Mesendoderm (in vitro differentiated cells): ENCODE measurements at regions not wholly inside any gene's neighbourhood (a gene's known extent, or its start where the extent isn't known, plus 50 kb on each side); places are given as distances from the start of the nearest gene placed in this dataset.

ENCODE experiments used
- DNase-seq: peaks from one replicate; pipeline ENCODE4 v3.0.0; 2013
- H2AK5ac ChIP-seq: 2 replicates; pipeline ENCODE4 v1.6.1; 2013; ENCODE audit warnings: low read length, inconsistent platforms
- H2BK120ac ChIP-seq: 2 replicates; pipeline ENCODE4 v1.6.1; 2013; ENCODE audit warnings: low read depth, mild to moderate bottlenecking, low read length, moderate library complexity, mixed read lengths
- H2BK15ac ChIP-seq: replicated peaks from 2 replicates; pipeline ENCODE4 v1.6.1; 2013; ENCODE audit warnings: low read depth, mild to moderate bottlenecking, moderate library complexity
- H2BK5ac ChIP-seq: 2 replicates; pipeline ENCODE4 v1.6.1; 2013; ENCODE audit warnings: low read length, inconsistent platforms
- H3K18ac ChIP-seq: 2 replicates; pipeline ENCODE4 v1.6.1; 2013; ENCODE audit warnings: mild to moderate bottlenecking, low read length, mixed read lengths
- H3K23ac ChIP-seq: one replicate; pipeline ENCODE4 v1.6.1; 2013; ENCODE audit warnings: low read length
- H3K27ac ChIP-seq: 2 replicates; pipeline ENCODE4 v1.5.1; 2013; ENCODE audit warnings: low read depth, mild to moderate bottlenecking, inconsistent platforms, low read length, moderate library complexity
- H3K27me3 ChIP-seq: 2 replicates; pipeline ENCODE4 v1.6.1; 2013; ENCODE audit warnings: low read length, control low read depth, mild to moderate bottlenecking, inconsistent platforms; ENCODE audit not compliant: insufficient read depth, poor library complexity
- H3K36me3 ChIP-seq: 2 replicates; pipeline ENCODE4 v1.6.1; 2013; ENCODE audit warnings: low read length, inconsistent platforms; ENCODE audit not compliant: control insufficient read depth, insufficient read depth
- H3K4ac ChIP-seq: one replicate; pipeline ENCODE4 v1.6.1; 2013; ENCODE audit warnings: low read depth, mild to moderate bottlenecking, low read length, moderate library complexity
- H3K4me1 ChIP-seq: 2 replicates; pipeline ENCODE4 v1.6.1; 2013; ENCODE audit warnings: low read depth, low read length, inconsistent platforms; ENCODE audit not compliant: control insufficient read depth
- H3K4me2 ChIP-seq: 2 replicates; pipeline ENCODE4 v1.6.1; 2013; ENCODE audit warnings: low read length
- H3K4me3 ChIP-seq: 2 replicates; pipeline ENCODE4 v1.5.1; 2013; ENCODE audit warnings: mild to moderate bottlenecking, low read length
- H3K56ac ChIP-seq: one replicate; pipeline ENCODE4 v1.6.1; 2013; ENCODE audit warnings: low read length
- H3K79me1 ChIP-seq: 2 replicates; pipeline ENCODE4 v1.6.1; 2013; ENCODE audit warnings: low read length, inconsistent platforms
- H3K79me2 ChIP-seq: 2 replicates; pipeline ENCODE4 v1.6.1; 2013; ENCODE audit warnings: mild to moderate bottlenecking, low read length; ENCODE audit not compliant: control insufficient read depth, insufficient read depth
- H3K9ac ChIP-seq: 2 replicates; pipeline ENCODE4 v1.6.1; 2013; ENCODE audit warnings: low read length, inconsistent platforms
- H4K5ac ChIP-seq: one replicate; pipeline ENCODE4 v1.6.1; 2013; ENCODE audit warnings: low read length
- H4K8ac ChIP-seq: one replicate; pipeline ENCODE4 v1.6.1; 2013; ENCODE audit warnings: low read depth, mild to moderate bottlenecking, control low read depth, low read length, moderate library complexity
- WGBS: extraction: QIAGEN DNeasy Blood & Tissue Kit; methylation state at CpG from one replicate; pipeline ENCODE4 v1.1.7; 2013; ENCODE audit warnings: low lambda C conversion rate, missing lambda C conversion rate; ENCODE audit not compliant: insufficient coverage; ENCODE audit errors: extremely low coverage; 5-methylcytosine and 5-hydroxymethylcytosine counted together

DNA sequence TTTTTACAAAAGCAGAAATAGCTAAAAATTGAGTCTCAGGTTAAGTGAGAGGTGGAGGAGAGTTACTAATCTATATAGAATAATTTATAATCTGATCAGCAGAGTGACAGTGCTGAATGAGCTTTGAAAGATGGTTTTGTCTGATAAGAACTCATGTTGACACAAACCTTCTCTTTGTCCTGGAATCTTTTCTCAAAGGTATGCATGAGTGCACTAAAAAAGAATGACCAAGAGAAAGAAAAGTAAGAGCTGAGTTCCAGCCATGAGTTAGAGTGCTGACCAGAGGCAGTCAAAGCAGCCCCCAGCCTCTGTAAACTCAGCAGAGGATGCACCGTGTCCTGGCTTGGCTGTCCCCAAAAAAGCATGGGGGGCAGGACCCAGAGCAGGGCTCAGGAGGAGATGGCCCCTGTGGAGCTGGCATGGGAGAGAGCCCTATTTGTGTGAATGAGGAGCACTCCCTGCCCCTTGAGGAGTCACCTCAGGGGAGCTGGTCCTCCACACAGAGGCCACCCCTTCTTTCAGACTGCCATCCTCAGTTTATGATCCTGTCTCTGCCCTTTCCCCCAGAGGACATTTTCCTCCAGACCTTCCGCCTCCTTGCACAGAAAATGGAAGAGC, 129.8 kb downstream of the SEC23A start:
- Histone ChIP-seq H3K4me1 (no peaks in the 10 kb centered on the region), H4K5ac (no peak overlapping the region), H3K9ac (no peak overlapping the region), H3K79me2 (no peaks in the 10 kb centered on the region), H3K4me3 (no peak overlapping the region), H3K56ac (no peak overlapping the region), H3K18ac (no peak overlapping the region), H4K8ac (no peak overlapping the region), H2AK5ac (no peak overlapping the region), H3K27ac (no peak overlapping the region), H2BK120ac (no peak overlapping the region), H3K79me1 (no peaks in the 10 kb centered on the region), H3K27me3 (no peaks in the 10 kb centered on the region), H3K4me2 (no peak overlapping the region), H3K4ac (no peak overlapping the region), H2BK5ac (no peak overlapping the region), H3K23ac (no peak overlapping the region), H2BK15ac (no peak overlapping the region), H3K36me3 (no peaks in the 10 kb centered on the region)
- no CpG with 5 or more reads among the region's 2 CpGs for WGBS
- DNase-seq: peak; percentile 17

DNA sequence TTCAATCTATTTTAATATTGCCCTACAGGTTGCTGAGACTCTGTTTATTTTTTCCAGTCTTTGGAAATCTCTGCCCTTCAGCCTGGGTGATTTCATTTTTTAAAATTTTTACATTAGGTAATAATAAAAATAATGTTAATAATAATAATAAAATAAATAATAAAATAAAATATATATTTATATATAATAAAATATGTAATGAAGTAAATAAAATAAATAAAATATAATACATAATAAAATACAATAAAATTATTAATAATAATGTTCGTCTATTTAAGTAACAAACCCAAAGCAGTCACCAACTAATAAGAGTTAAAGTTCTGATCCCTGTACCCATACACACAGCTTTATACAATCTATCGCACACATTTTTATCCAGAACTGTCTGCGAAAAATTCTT, 130.5 kb downstream of the SEC23A start:
- Histone ChIP-seq H3K79me1 (no peaks in the 10 kb centered on the region), H3K56ac (no peak overlapping the region), H4K8ac (no peak overlapping the region), H3K4me3 (no peak overlapping the region), H3K27me3 (no peaks in the 10 kb centered on the region), H3K4me2 (no peak overlapping the region), H3K27ac (no peak overlapping the region), H3K9ac (no peak overlapping the region), H3K79me2 (no peaks in the 10 kb centered on the region), H3K4ac (no peak overlapping the region), H3K4me1 (no peaks in the 10 kb centered on the region), H4K5ac (no peak overlapping the region), H2BK15ac (no peak overlapping the region), H2BK120ac (no peak overlapping the region), H3K36me3 (no peaks in the 10 kb centered on the region), H3K18ac (no peak overlapping the region), H3K23ac (no peak overlapping the region), H2BK5ac (no peak overlapping the region), H2AK5ac (no peak overlapping the region)
- no peak for DNase-seq
- WGBS: 100% methylated on average over 1 of the region's 3 CpGs

DNA sequence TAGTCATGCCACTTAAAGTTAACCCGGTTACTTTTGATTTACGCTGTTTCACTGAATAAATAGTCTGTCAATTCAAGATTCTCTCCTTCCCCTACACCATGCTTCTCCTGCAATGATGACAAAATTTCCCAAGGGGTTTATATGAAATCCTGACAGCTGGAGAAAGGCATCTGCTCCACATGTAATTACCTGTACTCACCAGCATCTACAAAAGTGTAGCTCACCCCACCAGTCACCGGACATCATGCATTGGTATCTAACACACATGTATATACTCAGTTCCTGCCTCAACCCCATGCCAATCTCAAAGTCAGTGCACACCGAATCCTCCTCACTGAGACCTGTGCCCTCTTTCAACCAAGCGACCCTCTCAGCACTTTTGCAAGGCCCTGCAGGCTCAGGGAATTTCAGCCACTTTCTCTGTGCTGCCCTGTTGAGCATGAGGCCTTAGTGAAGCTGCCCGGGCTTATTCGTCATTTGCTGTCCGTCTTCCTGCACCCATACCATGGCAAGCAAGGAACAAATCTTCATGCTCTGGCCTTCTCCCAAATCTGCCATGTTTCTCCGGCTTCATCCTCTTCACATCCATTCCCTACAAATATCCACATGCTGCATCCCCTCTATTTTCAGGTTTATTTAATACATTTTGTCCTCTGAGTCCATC, 131.6 kb downstream of the SEC23A start:
- 100% methylated on average over 2 of the region's 9 CpGs for WGBS
- H3K4ac ChIP-seq: no peak overlapping the region
- no peak overlapping the region for H2AK5ac ChIP-seq
- H3K4me1 ChIP-seq: no peaks in the 10 kb centered on the region
- no peak overlapping the region for H3K9ac ChIP-seq
- no peak for DNase-seq
- H3K79me2 ChIP-seq: no peaks in the 10 kb centered on the region
- no peak overlapping the region for H3K4me3 ChIP-seq
- H3K56ac ChIP-seq: no peak overlapping the region
- no peak overlapping the region for H4K5ac ChIP-seq
- H2BK5ac ChIP-seq: no peak overlapping the region
- H3K27ac ChIP-seq: no peak overlapping the region
- H2BK120ac ChIP-seq: no peak overlapping the region
- H2BK15ac ChIP-seq: no peak overlapping the region
- H4K8ac ChIP-seq: no peak overlapping the region
- H3K4me2 ChIP-seq: no peak overlapping the region
- no peaks in the 10 kb centered on the region for H3K79me1 ChIP-seq
- no peak overlapping the region for H3K18ac ChIP-seq
- H3K27me3 ChIP-seq: no peaks in the 10 kb centered on the region
- no peak overlapping the region for H3K23ac ChIP-seq
- H3K36me3 ChIP-seq: no peaks in the 10 kb centered on the region

DNA sequence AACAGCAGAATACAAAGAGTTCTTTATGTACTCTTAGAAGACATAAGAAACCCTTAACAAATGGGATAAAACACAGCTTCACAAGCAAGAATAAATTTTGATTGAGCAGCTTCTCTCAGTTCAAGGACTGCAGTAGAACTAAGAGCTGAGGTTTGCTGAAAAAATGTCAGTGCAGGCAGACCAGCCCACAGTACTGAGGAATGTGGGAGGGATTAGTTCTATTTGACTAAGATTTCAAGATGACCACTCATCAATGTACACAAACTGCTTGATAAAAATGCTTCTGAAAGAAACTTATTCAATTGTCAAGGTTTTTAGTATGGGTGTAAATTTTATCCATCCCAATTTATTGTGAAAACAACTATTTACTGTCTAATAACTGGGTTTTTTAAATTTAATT, 138.4 kb downstream of the SEC23A start:
- DNase-seq: peak; percentile 27
- Histone ChIP-seq H3K4ac (no peak overlapping the region), H3K27me3 (no peaks in the 10 kb centered on the region), H3K18ac (no peak overlapping the region), H3K4me3 (no peak overlapping the region), H3K4me2 (no peak overlapping the region), H4K5ac (no peak overlapping the region), H2BK5ac (no peak overlapping the region), H2AK5ac (no peak overlapping the region), H3K27ac (no peak overlapping the region), H3K23ac (no peak overlapping the region), H3K9ac (no peak overlapping the region), H3K56ac (no peak overlapping the region), H3K36me3 (no peaks in the 10 kb centered on the region), H4K8ac (no peak overlapping the region), H3K79me1 (no peaks in the 10 kb centered on the region), H2BK120ac (no peak overlapping the region), H3K4me1 (no peaks in the 10 kb centered on the region), H2BK15ac (no peak overlapping the region), H3K79me2 (no peaks in the 10 kb centered on the region)

DNA sequence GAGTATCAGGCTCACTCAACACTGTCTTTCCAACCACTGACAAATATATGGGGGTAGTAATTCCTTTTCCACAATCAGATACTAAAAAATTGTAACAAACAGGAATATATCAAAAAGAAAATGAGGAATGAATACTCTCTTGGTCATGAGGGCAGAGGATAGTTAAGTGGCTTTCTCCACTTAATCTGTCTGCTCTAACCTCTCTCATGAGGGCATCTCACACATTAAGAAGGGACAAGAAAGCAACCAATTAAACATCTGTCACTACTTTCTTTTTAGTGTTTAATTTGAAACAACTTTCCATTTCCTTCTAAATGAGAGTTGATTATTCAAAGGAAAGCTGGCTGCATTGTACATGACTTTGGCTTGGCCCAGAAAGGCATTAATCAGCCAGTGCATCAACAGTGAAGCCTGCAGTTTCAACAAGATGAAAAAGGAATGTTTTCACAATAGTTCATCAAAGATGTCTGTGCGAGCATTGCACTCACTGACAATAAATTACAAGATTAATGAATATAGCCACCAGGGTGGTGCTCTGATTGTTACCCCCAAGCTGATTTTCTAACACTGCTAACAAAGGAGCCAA, 142.0 kb downstream of the SEC23A start:
- no peaks in the 10 kb centered on the region for H3K27me3 ChIP-seq
- no peak overlapping the region for H3K4ac ChIP-seq
- no peak for DNase-seq
- H4K8ac ChIP-seq: no peak overlapping the region
- WGBS: no CpG with 5 or more reads among the region's 1 CpG
- no peaks in the 10 kb centered on the region for H3K4me1 ChIP-seq
- no peak overlapping the region for H2AK5ac ChIP-seq
- H3K27ac ChIP-seq: no peak overlapping the region
- H3K36me3 ChIP-seq: no peaks in the 10 kb centered on the region
- no peak overlapping the region for H2BK15ac ChIP-seq
- H3K18ac ChIP-seq: no peak overlapping the region
- H3K79me2 ChIP-seq: no peaks in the 10 kb centered on the region
- no peak overlapping the region for H3K9ac ChIP-seq
- H3K79me1 ChIP-seq: no peaks in the 10 kb centered on the region
- no peak overlapping the region for H2BK120ac ChIP-seq
- H3K23ac ChIP-seq: no peak overlapping the region
- no peak overlapping the region for H3K56ac ChIP-seq
- H3K4me3 ChIP-seq: no peak overlapping the region
- H3K4me2 ChIP-seq: no peak overlapping the region
- H2BK5ac ChIP-seq: no peak overlapping the region
- no peak overlapping the region for H4K5ac ChIP-seq
